ENCODE measurements at regions not wholly inside any gene's neighbourhood (a gene's known extent, or its start where the extent isn't known, plus 50 kb on each side); places are given as distances from the start of the nearest gene placed in this dataset.
A peak's percentile ranks its signal among the peaks of the same experiment; 100 is the strongest.
"Not testable (repeated sequence)": the region's sequence is repeated elsewhere in the genome, so short reads cannot be mapped to it uniquely, and the experiment has no call there.

GRCh38 chr6:27541933-27542297 lies 69.0 kb upstream of the ZNF184 start:
- in situ Hi-C loops (cut with MboI; ENCODE audit: low pct_unique_long_range_greater_than_20kb, low sequenced_read_pairs) = no loop called here
- DNase-seq = no peak

GRCh38 chr6:27541212-27541932 lies 68.5 kb upstream of the ZNF184 start:
- peak; percentile 7 for DNase-seq
- in situ Hi-C loops (cut with MboI; ENCODE audit: low pct_unique_long_range_greater_than_20kb, low sequenced_read_pairs) = no loop called here

- no peak for DNase-seq
- in situ Hi-C loops (cut with MboI; ENCODE audit: low pct_unique_long_range_greater_than_20kb, low sequenced_read_pairs) = no loop called here
Measured at GRCh38 chr6:27539551-27539950, 66.6 kb upstream of the ZNF184 start.

- no peak for DNase-seq
- in situ Hi-C loops (cut with MboI; ENCODE audit: low pct_unique_long_range_greater_than_20kb, low sequenced_read_pairs) = no loop called here
Measured at GRCh38 chr6:27532820-27533538, 60.1 kb upstream of the ZNF184 start.

GRCh38 chr6:27531772-27532459 lies 59.0 kb upstream of the ZNF184 start:
- DNase-seq = no peak
- in situ Hi-C loops (cut with MboI; ENCODE audit: low pct_unique_long_range_greater_than_20kb, low sequenced_read_pairs) = no loop called here

- in situ Hi-C loops (cut with MboI; ENCODE audit: low pct_unique_long_range_greater_than_20kb, low sequenced_read_pairs); DNase-seq: not testable (repeated sequence)
Measured at GRCh38 chr6:27529796-27530195, 56.9 kb upstream of the ZNF184 start.

- in situ Hi-C loops (cut with MboI; ENCODE audit: low pct_unique_long_range_greater_than_20kb, low sequenced_read_pairs) = no loop called here
Measured at GRCh38 chr6:27528714-27529113, 55.8 kb upstream of the ZNF184 start.

More at GRCh38 chr6:27528714-27529113, 55.8 kb upstream of the ZNF184 start:
- DNase-seq = no peak

Data from KBM-7 (cell line).